ENCODE measurements at regions not wholly inside any gene's neighbourhood (a gene's known extent, or its start where the extent isn't known, plus 50 kb on each side); places are given as distances from the start of the nearest gene placed in this dataset.
"Not testable (repeated sequence)": the region's sequence is repeated elsewhere in the genome, so short reads cannot be mapped to it uniquely, and the experiment has no call there.

GRCh38 chr10:7108141-7108540, 302.7 kb downstream of the SFMBT2 start:
- no peak for DNase-seq (ENCODE audit: low read depth)

- peak; percentile 6 for DNase-seq (ENCODE audit: low read depth)
Observed at GRCh38 chr10:7107285-7107684, 303.5 kb downstream of the SFMBT2 start.

- DNase-seq (ENCODE audit: low read depth): not testable (repeated sequence)
Observed at GRCh38 chr10:7104379-7104778, 306.5 kb downstream of the SFMBT2 start.

GRCh38 chr10:7102557-7103349, 308.1 kb downstream of the SFMBT2 start:
- no peak for DNase-seq (ENCODE audit: low read depth)

GRCh38 chr10:7102084-7102483, 308.8 kb downstream of the SFMBT2 start:
- DNase-seq (ENCODE audit: low read depth): no peak

GRCh38 chr10:7101451-7101850, 309.4 kb downstream of the SFMBT2 start:
- no peak for DNase-seq (ENCODE audit: low read depth)

GRCh38 chr10:7100032-7100702, 310.7 kb downstream of the SFMBT2 start:
- no peak for DNase-seq (ENCODE audit: low read depth)

GRCh38 chr10:7098160-7098762, 312.6 kb downstream of the SFMBT2 start:
- DNase-seq (ENCODE audit: low read depth): no peak

- no peak for DNase-seq (ENCODE audit: low read depth)
Observed at GRCh38 chr10:7094781-7095180, 316.1 kb downstream of the SFMBT2 start.

GRCh38 chr10:7093368-7093767, 317.5 kb downstream of the SFMBT2 start:
- DNase-seq (ENCODE audit: low read depth): no peak

- DNase-seq (ENCODE audit: low read depth): no peak
Observed at GRCh38 chr10:7092603-7093002, 318.2 kb downstream of the SFMBT2 start.

GRCh38 chr10:7090529-7090928, 320.3 kb downstream of the SFMBT2 start:
- no peak for DNase-seq (ENCODE audit: low read depth)

GRCh38 chr10:7085913-7086589, 324.8 kb downstream of the SFMBT2 start:
- DNase-seq (ENCODE audit: low read depth): no peak

GRCh38 chr10:7085147-7085912, 325.5 kb downstream of the SFMBT2 start:
- no peak for DNase-seq (ENCODE audit: low read depth)

- DNase-seq (ENCODE audit: low read depth): no peak
Observed at GRCh38 chr10:7084280-7085005, 326.4 kb downstream of the SFMBT2 start.

GRCh38 chr10:7082967-7083366, 327.9 kb downstream of the SFMBT2 start:
- no peak for DNase-seq (ENCODE audit: low read depth)

- DNase-seq (ENCODE audit: low read depth): no peak
Observed at GRCh38 chr10:7077880-7078279, 333.0 kb downstream of the SFMBT2 start.

- no peak for DNase-seq (ENCODE audit: low read depth)
Observed at GRCh38 chr10:7075851-7076250, 335.0 kb downstream of the SFMBT2 start.

GRCh38 chr10:7075110-7075509, 335.7 kb downstream of the SFMBT2 start:
- DNase-seq (ENCODE audit: low read depth): no peak

- DNase-seq (ENCODE audit: low read depth): no peak
Observed at GRCh38 chr10:7071421-7071820, 339.4 kb downstream of the SFMBT2 start.

GRCh38 chr10:7070950-7071349, 339.9 kb downstream of the SFMBT2 start:
- DNase-seq (ENCODE audit: low read depth): no peak
